Spinal cord (tissue), 9 donors: ENCODE measurements at regions not wholly inside any gene's neighbourhood (a gene's known extent, or its start where the extent isn't known, plus 50 kb on each side); places are given as distances from the start of the nearest gene placed in this dataset.
"Not testable (repeated sequence)": the region's sequence is repeated elsewhere in the genome, so short reads cannot be mapped to it uniquely, and the experiment has no call there.

Source experiments
- DNase-seq, 6 donors: peaks; one replicate each; pipeline versions ENCODE4 v3.0.0 to v3.0.0-alpha.2; 2013 to 2015; ENCODE audit warnings: low spot score in 6 of 6, low read depth in 4 of 6
- H3K27ac ChIP-seq: one replicate; pipeline ENCODE4 v1.5.1; 2013; ENCODE audit warnings: low read depth, low read length, control low read depth
- H3K27me3 ChIP-seq: one replicate; pipeline ENCODE4 v1.6.1; 2013; ENCODE audit warnings: low read length; ENCODE audit not compliant: control insufficient read depth, insufficient read depth
- H3K36me3 ChIP-seq: one replicate; pipeline ENCODE4 v1.6.1; 2013; ENCODE audit warnings: low read length; ENCODE audit not compliant: control insufficient read depth, insufficient read depth
- H3K4me1 ChIP-seq: one replicate; pipeline ENCODE4 v1.6.1; 2013; ENCODE audit warnings: low read length; ENCODE audit not compliant: control insufficient read depth, insufficient read depth
- H3K4me3 ChIP-seq: one replicate; pipeline ENCODE4 v1.5.1; 2013; ENCODE audit warnings: low read depth, low read length, control low read depth
- H3K9me3 ChIP-seq: one replicate; pipeline ENCODE4 v1.6.1; 2013; ENCODE audit warnings: low read length; ENCODE audit not compliant: control insufficient read depth, insufficient read depth
- WGBS: methylation state at CpG from one replicate; pipeline ENCODE4 v1.1.5; 2013; ENCODE audit warnings: missing lambda C conversion rate; ENCODE audit not compliant: insufficient coverage; 5-methylcytosine and 5-hydroxymethylcytosine counted together
- donor health status: healthy.

GRCh38 chr11:11210446-11210845, 142.6 kb downstream of the CSNK2A3 start:
- Histone ChIP-seq H3K36me3 (no peaks in the 10 kb centered on the region), H3K4me1 (no peaks in the 10 kb centered on the region), H3K9me3 (no peaks in the 10 kb centered on the region), H3K27ac (no peak overlapping the region), H3K4me3 (no peak overlapping the region), H3K27me3 (peaks cover 18% of the 10 kb centered on the region)
- peak in 1 of 6 donors; percentile 75 for DNase-seq
- WGBS, result no CpG with 5 or more reads among the region's 3 CpGs

- Histone ChIP-seq H3K36me3 (no peaks in the 10 kb centered on the region), H3K4me1 (no peaks in the 10 kb centered on the region), H3K9me3 (no peaks in the 10 kb centered on the region), H3K27me3 (peaks cover 16% of the 10 kb centered on the region), H3K27ac (no peak overlapping the region), H3K4me3 (no peak overlapping the region)
- WGBS, result no CpG with 5 or more reads among the region's 2 CpGs
- DNase-seq, result no peak
Observed at GRCh38 chr11:11209967-11210366, 143.1 kb downstream of the CSNK2A3 start.

- H3K27ac ChIP-seq, result no peak overlapping the region
- H3K9me3 ChIP-seq, result no peaks in the 10 kb centered on the region
- H3K27me3 ChIP-seq, result peaks cover 16% of the 10 kb centered on the region
- H3K4me3 ChIP-seq, result no peak overlapping the region
- DNase-seq, result no peak
- 100% methylated on average over 2 of the region's 4 CpGs for WGBS
- no peaks in the 10 kb centered on the region for H3K4me1 ChIP-seq
- H3K36me3 ChIP-seq, result no peaks in the 10 kb centered on the region
Observed at GRCh38 chr11:11208994-11209393, 144.1 kb downstream of the CSNK2A3 start.

GRCh38 chr11:11207428-11207827, 145.6 kb downstream of the CSNK2A3 start:
- Histone ChIP-seq H3K27ac (no peak overlapping the region), H3K36me3 (no peaks in the 10 kb centered on the region), H3K27me3 (peaks cover 11% of the 10 kb centered on the region), H3K9me3 (peaks cover 4% of the 10 kb centered on the region), H3K4me1 (no peaks in the 10 kb centered on the region), H3K4me3 (no peak overlapping the region)
- 90% methylated on average over 2 of the region's 3 CpGs for WGBS
- DNase-seq, result no peak

- H3K9me3 ChIP-seq, result peaks cover 4% of the 10 kb centered on the region
- DNase-seq, result no peak
- WGBS, result 77% methylated on average over 3 of the region's 7 CpGs
- no peaks in the 10 kb centered on the region for H3K36me3 ChIP-seq
- no peak overlapping the region for H3K27ac ChIP-seq
- H3K4me1 ChIP-seq, result no peaks in the 10 kb centered on the region
- no peak overlapping the region for H3K4me3 ChIP-seq
- H3K27me3 ChIP-seq, result peaks cover 11% of the 10 kb centered on the region
Observed at GRCh38 chr11:11206484-11206883, 146.6 kb downstream of the CSNK2A3 start.

GRCh38 chr11:11202885-11203284, 150.2 kb downstream of the CSNK2A3 start:
- Histone ChIP-seq H3K36me3 (no peaks in the 10 kb centered on the region), H3K4me1 (no peaks in the 10 kb centered on the region), H3K9me3 (peaks cover 4% of the 10 kb centered on the region), H3K4me3 (no peak overlapping the region), H3K27ac (no peak overlapping the region), H3K27me3 (peaks cover 7% of the 10 kb centered on the region)
- DNase-seq, result no peak
- no CpG with 5 or more reads among the region's 2 CpGs for WGBS

GRCh38 chr11:11201302-11201701, 151.7 kb downstream of the CSNK2A3 start:
- WGBS, result 44% methylated on average over 2 of the region's 4 CpGs
- H3K36me3 ChIP-seq, H3K27ac ChIP-seq, H3K27me3 ChIP-seq, H3K4me1 ChIP-seq, H3K9me3 ChIP-seq, H3K4me3 ChIP-seq: not testable (repeated sequence)
- peak in 1 of 6 donors; percentile 78 for DNase-seq

- no peak overlapping the region for H3K27ac ChIP-seq
- no CpG with 5 or more reads among the region's 3 CpGs for WGBS
- H3K9me3 ChIP-seq, result no peaks in the 10 kb centered on the region
- no peak overlapping the region for H3K4me3 ChIP-seq
- H3K4me1 ChIP-seq, result no peaks in the 10 kb centered on the region
- no peaks in the 10 kb centered on the region for H3K36me3 ChIP-seq
- H3K27me3 ChIP-seq, result no peaks in the 10 kb centered on the region
- no peak for DNase-seq
Observed at GRCh38 chr11:11192541-11192940, 160.5 kb downstream of the CSNK2A3 start.

GRCh38 chr11:11189506-11189905, 163.5 kb downstream of the CSNK2A3 start:
- no peaks in the 10 kb centered on the region for H3K36me3 ChIP-seq
- H3K4me3 ChIP-seq, result no peak overlapping the region
- no peaks in the 10 kb centered on the region for H3K4me1 ChIP-seq
- H3K9me3 ChIP-seq, result no peaks in the 10 kb centered on the region
- DNase-seq, result peak in 1 of 6 donors; percentile 67
- no peaks in the 10 kb centered on the region for H3K27me3 ChIP-seq
- 65% methylated on average over 2 of the region's 3 CpGs for WGBS
- no peak overlapping the region for H3K27ac ChIP-seq

- H3K27ac ChIP-seq, result no peak overlapping the region
- H3K36me3 ChIP-seq, result no peaks in the 10 kb centered on the region
- DNase-seq, result no peak
- H3K4me1 ChIP-seq, result no peaks in the 10 kb centered on the region
- WGBS, result no CpG with 5 or more reads among the region's 5 CpGs
- no peak overlapping the region for H3K4me3 ChIP-seq
- no peaks in the 10 kb centered on the region for H3K9me3 ChIP-seq
- H3K27me3 ChIP-seq, result no peaks in the 10 kb centered on the region
Observed at GRCh38 chr11:11186249-11186648, 166.8 kb downstream of the CSNK2A3 start.
